Neural cell (in vitro differentiated cells): ENCODE measurements at regions not wholly inside any gene's neighbourhood (a gene's known extent, or its start where the extent isn't known, plus 50 kb on each side); places are given as distances from the start of the nearest gene placed in this dataset.

Experiments
- CTCF ChIP-seq: fragments of 450-650 bp; IDR thresholded peaks from 2 replicates; pipeline ENCODE4 v1.5.1; 2014; ENCODE audit warnings: antibody characterized with exemption, mild to moderate bottlenecking, moderate library complexity; ENCODE audit not compliant: poor library complexity, severe bottlenecking
- EP300 ChIP-seq: fragments of 450-650 bp; conservative IDR thresholded peaks from 2 replicates; pipeline ENCODE4 v1.6.1; 2014; ENCODE audit warnings: antibody characterized with exemption, mild to moderate bottlenecking, moderate library complexity; ENCODE audit not compliant: poor library complexity, severe bottlenecking
- EZH2 ChIP-seq: fragments of 200-600, 300-800 bp; shearing (Covaris generic), sonication (generic); IDR thresholded peaks from 2 replicates; pipeline ENCODE4 v1.6.1; 2014; ENCODE audit warnings: antibody characterized with exemption, low read length, borderline replicate concordance, mild to moderate bottlenecking; ENCODE audit not compliant: insufficient read depth, poor library complexity, severe bottlenecking
- POLR2AphosphoS5 ChIP-seq: IDR thresholded peaks from 2 replicates; pipeline ENCODE4 v1.6.1; 2012
- RAD21 ChIP-seq: fragments of 450-650 bp; conservative IDR thresholded peaks from 2 replicates; pipeline ENCODE4 v1.6.1; 2014; ENCODE audit warnings: antibody characterized with exemption, mild to moderate bottlenecking, moderate library complexity
- REST ChIP-seq: IDR thresholded peaks from 2 replicates; pipeline ENCODE4 v1.6.1; 2012; ENCODE audit warnings: borderline replicate concordance
- SMC3 ChIP-seq: fragments of 450-650 bp; conservative IDR thresholded peaks from 2 replicates; pipeline ENCODE4 v1.6.1; 2014; ENCODE audit warnings: antibody characterized with exemption, mild to moderate bottlenecking, moderate library complexity; ENCODE audit not compliant: poor library complexity

GRCh38 chr3:27574438-27574795 lies 90.2 kb upstream of the SLC4A7 start:
- TF ChIP-seq CTCF (no peak), POLR2AphosphoS5 (no peak), RAD21 (no peak), EZH2 (no peak), SMC3 (no peak), EP300 (no peak), REST (no peak)
